ENCODE measurements at regions not wholly inside any gene's neighbourhood (a gene's known extent, or its start where the extent isn't known, plus 50 kb on each side); places are given as distances from the start of the nearest gene placed in this dataset.

DNA sequence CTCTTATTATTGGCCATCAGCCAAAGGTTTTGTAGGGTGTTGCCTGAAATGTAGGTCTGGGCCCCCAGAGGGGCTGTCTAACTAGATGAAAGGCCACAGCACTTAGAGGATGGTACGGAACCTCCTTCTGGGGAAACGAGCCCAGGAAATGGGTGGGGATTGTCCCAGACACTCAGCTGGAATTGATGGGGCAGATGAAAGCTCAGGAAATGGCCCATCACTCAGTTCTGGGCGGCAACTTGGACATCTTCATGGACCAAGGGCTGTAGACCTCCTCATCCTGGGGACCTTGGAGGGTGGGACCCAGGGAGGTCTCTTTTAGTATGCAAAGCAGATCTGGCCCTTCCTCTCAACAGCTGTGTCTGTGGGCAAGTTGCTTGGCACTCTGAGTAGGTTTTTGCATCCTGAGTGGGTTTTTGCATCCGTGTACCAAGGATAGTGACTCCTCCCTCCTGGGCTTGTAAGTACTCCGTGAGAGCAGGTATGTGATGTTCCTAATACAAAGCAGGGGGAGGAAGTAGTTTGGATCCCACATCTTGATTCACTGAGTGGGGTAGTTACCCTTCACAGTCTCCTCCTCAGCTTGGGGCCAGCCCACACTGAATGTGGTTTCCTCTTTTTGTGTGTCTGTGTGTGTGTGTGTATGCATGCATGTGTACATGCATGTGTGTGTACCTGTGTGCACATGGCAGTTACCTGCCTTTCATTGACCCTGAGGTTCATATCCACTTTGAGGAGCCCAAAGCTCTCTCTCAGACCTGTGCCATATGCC lies 292.0 kb downstream of the RPLP1 start:
- TF ChIP-seq, protein P1, sequence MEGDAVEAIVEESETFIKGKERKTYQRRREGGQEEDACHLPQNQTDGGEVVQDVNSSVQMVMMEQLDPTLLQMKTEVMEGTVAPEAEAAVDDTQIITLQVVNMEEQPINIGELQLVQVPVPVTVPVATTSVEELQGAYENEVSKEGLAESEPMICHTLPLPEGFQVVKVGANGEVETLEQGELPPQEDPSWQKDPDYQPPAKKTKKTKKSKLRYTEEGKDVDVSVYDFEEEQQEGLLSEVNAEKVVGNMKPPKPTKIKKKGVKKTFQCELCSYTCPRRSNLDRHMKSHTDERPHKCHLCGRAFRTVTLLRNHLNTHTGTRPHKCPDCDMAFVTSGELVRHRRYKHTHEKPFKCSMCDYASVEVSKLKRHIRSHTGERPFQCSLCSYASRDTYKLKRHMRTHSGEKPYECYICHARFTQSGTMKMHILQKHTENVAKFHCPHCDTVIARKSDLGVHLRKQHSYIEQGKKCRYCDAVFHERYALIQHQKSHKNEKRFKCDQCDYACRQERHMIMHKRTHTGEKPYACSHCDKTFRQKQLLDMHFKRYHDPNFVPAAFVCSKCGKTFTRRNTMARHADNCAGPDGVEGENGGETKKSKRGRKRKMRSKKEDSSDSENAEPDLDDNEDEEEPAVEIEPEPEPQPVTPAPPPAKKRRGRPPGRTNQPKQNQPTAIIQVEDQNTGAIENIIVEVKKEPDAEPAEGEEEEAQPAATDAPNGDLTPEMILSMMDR (optimal IDR thresholded peaks at IDR 0.05 in 1 of 3, IDR thresholded peaks at IDR 0.05 in 1 of 3, conservative IDR thresholded peaks at IDR 0.05 in 1 of 3; ENCODE audit: extremely low read depth in 1 of 3, insufficient read depth in 2 of 3, low read length in 3 of 3), result no peak
- TF ChIP-seq EZH2 (IDR thresholded peaks at IDR 0.05; ENCODE audit: low read length), result no peak

Data from keratinocyte (primary cell).